HG03565 (cell line): ENCODE measurements at regions not wholly inside any gene's neighbourhood (a gene's known extent, or its start where the extent isn't known, plus 50 kb on each side); places are given as distances from the start of the nearest gene placed in this dataset.
A peak's percentile ranks its signal among the peaks of the same experiment; 100 is the strongest.

ENCODE experiments used
- ATAC-seq: cut with Tn5 transposase; IDR thresholded peaks from one replicate; pipeline ENCODE4 v1.9.1; 2021; ENCODE audit warnings: mild to moderate bottlenecking, moderate library complexity; ENCODE audit not compliant: unreplicated experiment

DNA sequence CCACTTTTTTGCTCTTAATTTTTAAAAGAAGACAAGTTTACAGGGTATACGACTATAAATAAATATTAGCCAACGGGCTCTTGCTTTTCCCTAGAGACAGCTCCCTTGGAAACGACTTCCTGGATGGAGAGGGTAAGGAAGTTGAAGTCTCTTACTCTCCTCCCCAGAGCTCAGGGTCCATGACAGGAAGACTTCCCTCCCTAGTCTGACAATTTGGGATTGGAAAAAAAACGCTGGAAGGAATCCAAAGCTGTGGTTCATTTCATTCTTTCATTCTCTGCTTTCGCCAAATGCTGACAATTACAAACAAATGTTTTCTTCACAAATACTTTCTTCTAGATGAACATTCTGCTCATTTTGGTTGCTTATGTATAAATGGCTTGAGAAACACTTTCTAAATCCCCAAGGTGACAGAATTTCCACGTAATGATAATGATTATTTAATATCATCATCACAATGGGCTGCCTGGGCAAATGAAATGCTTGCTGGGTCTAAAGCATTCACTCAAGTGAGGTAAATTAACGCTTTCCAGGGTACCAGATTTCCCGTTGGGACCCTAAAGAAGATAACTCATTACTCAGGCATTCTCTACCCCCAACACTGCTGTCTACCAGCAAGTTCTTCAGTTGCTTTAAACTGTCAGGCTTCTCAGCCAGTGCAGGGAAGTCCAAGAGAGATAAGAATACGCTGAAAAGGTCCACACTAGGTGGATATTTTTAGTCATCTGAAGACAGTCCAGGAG is 139.8 kb upstream of the SLC30A5 start:
- ATAC-seq = no peak

DNA sequence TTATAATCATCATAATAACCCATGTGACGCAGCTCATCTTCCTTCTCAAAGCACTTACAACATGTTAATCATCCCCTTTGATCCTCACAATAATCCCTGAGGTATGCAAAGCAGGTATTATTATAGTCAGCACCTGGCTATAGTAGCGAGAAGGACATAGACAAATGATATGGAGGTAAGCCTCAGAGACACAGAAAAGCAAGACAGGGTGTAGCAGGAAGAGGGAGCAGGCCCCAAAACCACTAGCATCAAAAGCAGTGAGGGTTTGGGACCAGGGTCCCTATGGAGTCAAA is 139.2 kb upstream of the SLC30A5 start:
- ATAC-seq = no peak

DNA sequence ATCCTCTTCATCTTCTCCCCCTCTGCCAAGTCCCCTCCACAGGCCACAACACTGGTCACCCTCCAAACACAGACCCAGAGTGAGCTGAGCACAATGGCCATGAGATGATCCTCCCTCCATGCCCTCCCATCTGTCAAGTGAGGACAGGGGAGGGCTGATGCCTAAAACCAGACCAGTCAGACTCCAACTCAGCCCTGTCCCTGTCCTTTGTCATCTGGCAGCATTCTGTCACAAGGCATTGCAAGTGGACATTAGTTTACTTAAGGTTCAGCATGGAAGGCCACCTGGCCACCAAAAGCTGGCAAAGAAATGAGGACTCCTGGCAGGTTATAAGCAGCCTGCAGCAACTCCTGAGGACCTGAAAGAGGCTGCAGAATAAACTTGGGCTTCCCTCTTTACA is 136.2 kb upstream of the SLC30A5 start:
- no peak for ATAC-seq

DNA sequence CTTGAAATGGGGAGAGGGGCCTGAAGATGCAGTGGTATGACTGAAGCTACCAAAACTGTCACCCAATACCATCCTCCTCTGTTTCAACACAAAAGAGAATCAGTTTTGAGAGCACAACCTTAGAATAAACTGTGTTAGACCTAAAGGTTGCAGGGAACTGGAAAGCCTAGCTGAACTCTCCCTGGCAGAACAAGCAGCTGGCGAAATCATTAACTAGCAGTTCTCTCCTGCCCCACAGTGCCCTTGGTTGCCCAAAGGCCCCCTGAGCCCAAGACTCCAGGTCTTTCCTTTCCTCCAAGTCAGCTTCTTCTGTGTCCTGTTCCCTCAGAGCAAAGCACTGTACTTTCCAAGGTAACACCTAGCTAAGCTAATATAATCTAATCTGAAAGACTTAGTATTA is 135.4 kb upstream of the SLC30A5 start:
- no peak for ATAC-seq

DNA sequence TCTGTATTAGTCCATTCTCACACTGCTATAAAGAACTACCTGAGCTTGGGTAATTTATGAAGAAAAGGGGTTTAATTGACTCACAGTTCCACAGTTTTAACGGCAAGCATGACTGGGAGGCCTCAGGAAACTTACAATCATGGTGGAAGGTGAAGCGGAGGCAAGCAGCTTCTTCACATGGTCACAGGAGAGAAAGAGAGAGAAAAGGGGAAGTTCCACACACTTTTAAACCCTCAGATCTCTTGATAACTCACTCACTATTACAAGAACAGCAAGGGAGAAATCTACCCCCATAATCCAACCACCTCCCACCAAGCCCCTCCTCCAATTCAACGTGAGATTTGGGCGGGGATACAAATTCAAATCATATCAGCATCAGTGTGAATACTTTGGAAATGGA is 133.4 kb upstream of the SLC30A5 start:
- no peak for ATAC-seq

DNA sequence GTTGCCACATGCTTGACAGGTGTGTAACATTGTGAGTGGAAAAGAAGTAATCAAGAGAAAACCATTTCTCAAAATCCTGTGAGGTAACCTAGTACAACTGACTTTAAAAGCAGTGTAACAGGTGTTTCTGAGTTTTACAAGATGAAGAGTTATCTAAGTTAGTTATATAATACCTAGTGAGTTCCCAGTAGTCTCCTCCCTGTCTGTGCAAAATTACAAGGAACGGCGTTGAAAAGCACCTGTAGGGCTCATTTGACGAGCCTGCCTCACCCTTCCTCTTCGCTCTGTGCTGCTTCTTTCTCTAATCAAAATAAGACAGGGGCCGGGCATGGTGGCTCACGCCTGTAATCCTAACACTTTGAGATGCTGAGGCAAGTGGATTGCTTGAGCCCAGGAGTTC is 132.9 kb upstream of the SLC30A5 start:
- no peak for ATAC-seq

DNA sequence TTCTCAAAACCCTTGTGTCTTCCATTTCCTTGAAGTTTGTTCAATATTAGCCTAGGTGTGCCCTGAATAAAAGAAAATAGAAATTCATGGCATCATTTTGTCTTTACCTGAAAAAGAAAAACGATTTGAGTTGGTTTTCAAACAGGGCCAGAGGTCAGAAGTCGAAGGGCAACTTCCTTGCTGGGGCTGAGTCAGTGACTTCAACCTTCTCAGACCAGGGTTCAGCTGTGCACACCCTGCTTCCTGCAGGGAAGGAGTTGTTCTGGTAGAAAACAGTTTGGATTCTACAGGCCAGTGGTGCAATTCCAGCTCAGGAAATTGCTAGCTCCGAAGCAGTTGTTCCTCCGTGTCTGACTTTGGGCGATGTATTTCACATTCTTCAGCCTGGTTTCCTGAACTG is 132.1 kb upstream of the SLC30A5 start:
- no peak for ATAC-seq

DNA sequence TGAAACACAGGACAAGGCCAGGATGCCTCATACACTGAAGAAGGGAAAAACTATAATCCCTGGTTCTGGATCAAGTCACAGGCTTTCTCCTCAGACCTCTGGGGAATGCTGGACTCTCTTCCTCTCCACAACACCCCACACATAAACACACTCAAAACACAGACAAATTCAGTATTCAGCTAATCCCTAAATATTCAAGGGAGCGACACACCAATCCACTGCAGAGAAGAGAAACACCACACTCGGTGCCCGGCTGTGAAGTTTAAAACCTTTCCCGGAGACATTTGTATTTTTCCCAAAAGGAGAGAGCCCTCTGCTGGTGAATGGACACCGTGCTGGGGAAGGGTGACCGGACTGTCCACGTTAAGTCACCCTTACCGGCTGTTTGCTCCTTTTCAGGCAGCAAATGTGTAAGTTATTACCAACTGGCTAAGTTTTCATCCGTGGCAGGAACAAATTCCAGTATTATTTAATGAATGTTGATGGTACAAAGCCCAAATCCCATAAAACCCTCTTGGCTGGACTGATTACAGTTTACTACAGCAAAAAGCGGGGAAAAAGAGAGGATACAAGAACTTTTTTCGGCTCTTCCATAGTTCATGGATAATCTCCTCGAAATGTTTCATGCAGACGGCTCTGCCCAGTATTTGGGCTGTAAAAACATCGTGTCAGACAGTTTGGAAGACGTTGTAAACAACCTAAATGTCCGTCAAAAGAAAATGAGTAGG is 130.9 kb upstream of the SLC30A5 start:
- ATAC-seq = no peak

DNA sequence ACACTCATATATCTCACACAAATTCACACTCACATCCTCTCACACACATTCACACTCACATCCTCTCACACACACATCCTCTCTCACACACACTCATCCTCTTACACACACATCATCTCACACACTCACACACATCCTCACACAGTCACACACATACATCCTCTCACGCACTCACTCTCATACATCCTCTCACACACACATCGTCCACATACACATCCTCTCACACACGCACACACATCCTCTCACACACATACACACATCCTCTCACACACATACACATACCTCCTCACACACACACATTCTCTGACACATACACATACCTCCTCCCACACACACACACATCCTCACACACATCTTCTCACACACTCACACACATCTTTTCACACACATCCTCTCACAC is 129.1 kb upstream of the SLC30A5 start:
- no peak for ATAC-seq

DNA sequence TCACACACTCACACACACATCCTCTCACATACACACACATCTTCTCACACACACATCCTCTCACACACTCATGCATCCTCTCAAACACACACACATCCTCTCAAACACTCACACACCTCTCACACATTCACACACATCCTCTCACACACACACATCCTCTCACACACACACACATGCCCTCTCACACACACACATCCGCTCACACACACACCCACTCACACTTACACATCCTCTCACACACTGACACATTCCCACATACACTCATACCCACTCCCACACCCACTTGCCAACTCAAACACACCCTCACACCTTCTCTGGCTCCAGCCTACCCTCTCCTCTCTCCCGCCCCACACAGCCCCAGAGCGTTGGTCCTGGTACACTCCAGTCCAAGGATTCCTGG is 127.9 kb upstream of the SLC30A5 start:
- no peak for ATAC-seq

DNA sequence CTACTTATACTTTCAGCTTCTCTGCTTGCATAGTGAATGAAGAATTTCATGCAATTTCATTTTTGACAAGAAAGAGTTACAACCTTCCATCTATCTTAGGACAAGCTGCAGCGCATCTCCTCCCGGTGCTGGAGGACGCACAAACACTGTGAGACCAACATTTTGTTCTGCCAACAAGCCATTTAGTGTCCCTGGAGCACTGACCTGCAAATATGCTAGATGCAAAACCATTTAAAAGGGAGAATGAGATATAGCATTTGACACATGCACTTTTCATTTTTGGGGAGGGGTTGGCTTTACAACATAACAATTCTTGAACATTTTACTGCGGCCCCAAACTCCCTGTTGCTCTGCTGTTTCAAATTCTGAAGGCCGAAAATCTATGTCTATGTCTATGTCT is 127.2 kb upstream of the SLC30A5 start:
- no peak for ATAC-seq

DNA sequence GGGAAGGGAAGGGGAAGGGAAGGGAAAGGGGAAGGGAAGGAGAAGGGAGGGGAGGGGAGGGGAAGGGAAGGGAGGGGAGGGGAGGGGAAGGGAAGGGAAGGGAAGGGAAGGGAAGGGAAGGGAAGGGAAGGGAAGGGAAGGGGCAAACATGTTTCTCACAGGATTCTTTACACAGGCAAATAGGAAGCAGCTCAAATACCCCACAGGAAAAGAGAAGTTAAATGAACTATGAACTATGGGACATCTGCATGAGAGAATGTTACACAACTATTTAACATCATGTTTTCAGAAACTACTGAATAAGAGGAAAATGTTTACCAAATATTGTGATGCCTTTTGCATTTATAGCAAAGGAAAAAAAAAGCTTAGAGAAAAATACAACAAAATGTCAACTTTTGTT is 125.4 kb upstream of the SLC30A5 start:
- no peak for ATAC-seq

DNA sequence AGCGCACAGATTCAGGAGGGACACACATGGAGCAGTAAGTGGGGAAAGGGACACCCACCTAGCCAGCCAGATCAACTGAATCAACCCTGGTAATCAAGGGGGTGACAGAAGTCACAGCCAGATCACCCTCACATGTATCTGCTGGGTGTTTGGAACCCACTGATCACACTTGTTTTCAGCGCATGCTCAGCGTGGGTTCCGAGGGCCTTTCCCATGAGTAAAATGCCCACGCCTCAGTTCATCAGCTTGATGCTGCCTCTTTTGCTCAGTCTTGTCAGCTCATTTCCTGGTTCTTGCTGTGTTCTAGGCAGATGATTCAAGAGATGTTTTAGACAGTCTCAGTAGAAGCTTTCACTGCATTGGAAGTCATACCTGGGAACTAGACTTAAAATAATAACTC is 123.2 kb upstream of the SLC30A5 start:
- no peak for ATAC-seq

DNA sequence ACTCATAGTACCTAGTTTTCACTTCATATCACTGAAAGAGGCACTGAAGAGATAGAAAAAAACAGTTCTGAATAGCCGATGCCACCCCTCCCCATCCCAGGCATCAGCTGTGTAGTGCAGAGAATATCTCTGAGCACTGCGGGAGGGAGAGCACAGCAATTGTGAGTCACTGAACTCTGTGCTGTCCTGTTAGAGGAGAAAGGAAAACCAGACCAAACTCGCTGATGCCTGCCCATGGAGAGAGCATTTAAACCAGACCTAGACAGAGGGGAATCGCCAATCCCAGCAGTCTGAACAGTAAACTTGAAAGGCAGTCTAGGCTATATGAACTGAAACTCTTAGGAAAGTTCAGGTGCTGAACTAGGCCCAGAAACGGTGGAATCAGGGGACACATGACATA is 120.1 kb upstream of the SLC30A5 start:
- no peak for ATAC-seq

DNA sequence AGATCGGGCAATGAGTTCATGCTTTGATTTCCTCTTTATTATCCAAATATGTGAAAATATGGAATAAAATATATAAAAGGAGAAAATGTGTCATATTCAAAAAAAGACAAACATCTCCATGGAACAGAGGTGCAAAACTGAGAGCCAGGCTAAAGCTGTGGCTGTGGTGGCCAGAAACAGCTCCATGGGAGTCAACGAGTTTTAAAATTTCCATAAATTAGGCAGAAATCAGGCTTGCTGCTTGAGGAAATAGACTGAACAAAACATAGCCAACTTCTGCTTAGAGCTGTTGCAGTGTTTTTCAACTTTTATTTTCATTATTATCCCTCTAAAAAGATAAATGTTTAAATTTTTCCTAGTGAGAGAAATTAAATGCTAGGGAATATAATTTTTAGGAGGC is 110.8 kb upstream of the SLC30A5 start:
- no peak for ATAC-seq

DNA sequence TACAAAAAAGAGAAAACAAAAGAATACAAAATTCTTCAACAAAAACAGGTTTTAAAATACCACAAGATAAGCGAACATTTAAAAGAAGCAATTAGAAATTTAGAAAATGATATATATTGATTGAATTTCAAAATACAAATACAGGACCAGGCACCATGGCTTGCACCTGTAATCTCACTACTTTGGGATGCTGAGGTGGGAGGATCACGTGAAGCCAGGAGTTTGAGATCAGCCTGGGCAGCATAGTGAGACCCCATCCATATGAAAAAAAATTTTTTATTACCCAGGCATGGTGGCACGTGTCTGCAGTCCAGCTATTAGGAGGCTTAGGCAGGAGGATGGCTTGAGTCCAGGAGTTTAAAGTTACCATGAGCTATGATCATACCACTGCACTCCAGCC is 109.9 kb upstream of the SLC30A5 start:
- no peak for ATAC-seq

DNA sequence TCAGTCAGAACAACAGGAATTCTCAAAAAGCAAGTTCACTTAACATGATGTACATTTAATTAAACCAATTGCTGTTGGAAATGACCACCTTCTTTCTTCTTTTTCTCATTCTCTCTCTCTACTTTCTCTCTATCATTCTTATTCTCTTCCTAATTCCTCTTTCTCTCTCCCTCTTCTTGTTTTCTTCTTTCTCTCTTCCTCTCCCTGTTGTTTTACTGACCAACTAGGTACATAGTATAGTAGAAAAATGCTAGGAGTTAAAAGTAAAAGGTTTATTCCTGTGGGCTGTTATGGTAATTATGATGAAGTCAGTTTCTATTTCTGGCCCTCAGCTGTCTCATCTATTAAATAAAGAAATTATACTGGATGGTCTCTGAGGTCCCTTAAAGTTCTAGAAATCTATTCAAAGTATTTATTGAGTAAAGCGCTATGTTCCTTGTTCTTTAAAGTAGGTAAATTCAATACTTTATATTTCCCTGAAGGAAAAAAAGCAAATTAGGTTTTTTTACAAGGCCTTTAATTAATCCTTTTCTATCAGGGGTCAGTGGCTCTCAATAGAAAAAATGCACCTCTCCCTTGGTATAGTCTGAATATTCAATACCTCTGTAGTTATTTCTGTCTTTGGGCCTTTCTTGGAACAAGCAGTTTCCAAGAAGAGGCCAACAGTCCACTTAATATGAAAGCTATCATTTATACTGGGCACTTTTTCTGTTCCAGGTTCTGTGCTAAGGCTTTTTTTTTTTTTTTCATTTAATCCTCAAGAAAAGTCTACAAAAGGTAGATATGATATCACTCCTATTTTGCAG is 102.3 kb upstream of the SLC30A5 start:
- ATAC-seq = no peak

DNA sequence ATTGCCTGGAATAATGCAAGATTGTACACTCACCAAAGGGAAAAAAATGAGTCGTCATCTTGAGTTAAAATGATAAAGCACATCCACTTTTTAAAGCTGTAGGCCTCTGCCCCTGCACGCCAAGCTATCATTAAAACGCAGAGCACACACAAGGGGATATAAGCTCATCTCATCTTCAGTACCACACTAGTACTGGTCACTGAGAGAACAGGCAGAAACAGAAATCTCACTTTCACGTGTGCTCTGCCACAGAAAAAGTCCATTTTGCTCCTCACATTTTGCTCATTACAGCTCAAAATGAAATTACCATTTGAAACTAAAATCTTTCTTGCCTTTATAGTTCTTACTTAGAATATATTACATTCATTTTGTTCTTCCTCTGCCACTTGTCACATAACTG is 99.2 kb upstream of the SLC30A5 start:
- ATAC-seq = peak; percentile 75

DNA sequence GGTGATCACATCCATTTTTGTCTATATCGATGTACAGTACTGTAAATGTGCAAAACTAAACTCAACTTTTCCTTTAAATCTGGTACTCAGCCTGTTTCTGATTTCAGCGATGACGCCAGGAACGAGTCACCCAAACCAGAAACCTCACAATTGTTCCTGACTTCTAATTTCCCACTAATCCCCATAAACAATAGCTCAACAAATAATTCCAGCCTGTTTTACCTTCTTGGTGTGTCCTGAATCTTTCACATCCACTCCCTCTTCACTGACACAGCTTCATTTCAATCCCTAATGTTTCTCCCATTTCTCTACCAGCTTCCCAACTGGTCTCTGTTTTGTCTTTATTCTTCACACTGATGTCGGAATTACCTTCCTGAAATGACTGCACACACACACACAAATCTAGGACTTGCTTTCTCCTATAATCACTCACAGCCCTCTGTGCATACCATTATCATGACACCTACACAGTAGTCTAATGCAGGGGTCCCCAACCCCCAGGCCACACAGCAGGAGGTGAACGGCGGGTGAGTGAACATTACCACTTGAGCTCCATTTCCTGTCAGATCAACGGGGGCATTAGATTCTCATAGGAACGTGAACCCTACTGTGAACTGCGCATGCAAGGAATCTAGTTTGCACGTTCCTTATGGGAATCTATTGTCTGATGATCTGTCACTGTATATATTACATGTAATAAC is 97.8 kb upstream of the SLC30A5 start:
- no peak for ATAC-seq

DNA sequence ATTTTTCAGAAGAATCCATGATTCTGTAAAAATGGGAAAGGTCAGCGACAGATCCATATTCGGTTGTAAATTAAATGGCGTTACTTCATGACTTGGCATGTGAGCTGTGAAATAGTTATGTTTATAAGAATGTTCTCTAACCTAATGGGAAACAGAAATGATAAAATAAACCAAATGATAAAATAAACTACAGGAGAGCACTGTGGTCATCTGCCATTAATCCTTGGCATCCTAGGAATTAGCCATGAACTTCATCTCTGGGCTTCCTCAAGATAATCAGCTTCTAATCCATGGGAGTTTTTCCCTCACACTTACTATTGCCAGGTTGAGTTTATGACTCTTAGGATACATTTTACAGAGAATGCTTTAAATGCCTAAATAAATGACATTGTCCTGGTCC is 94.6 kb upstream of the SLC30A5 start:
- ATAC-seq = no peak

DNA sequence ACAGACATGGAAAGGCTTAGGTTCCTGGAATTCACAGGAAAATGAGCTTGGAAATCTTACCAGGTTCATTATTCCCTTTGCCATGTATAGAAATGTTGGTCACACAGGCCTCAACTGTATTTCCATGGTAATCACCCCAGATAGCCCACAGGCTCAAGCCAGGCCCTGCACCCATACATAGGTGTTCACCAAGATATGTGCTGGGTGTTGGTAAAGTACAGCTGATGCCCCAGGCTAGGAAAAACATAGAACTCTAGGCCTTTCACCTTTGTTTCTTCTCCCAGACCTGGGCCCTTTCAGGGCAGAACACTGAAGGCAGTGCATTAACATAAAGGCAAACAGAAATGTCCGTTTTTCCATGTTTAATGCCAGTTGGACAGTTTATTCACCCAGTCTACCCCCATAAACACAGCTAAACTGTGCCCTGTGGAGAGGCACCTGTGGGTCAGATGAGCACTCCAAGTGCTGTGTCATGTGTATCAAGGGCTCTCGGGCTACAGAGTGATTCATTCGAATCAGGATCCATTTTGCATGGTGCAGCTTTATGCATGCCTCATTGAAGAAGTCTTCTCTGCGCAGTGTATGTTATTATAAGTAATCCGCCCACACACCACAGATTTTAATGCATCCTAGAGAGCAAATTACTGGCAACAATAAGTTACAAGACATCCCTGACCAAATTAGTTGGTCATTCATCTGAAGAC is 93.4 kb upstream of the SLC30A5 start:
- no peak for ATAC-seq
